A549 (cell line): ENCODE measurements at regions not wholly inside any gene's neighbourhood (a gene's known extent, or its start where the extent isn't known, plus 50 kb on each side); places are given as distances from the start of the nearest gene placed in this dataset.

Experiments
- BHLHE40 ChIP-seq: IDR thresholded peaks from 2 replicates; pipeline ENCODE4 v1.6.1; 2012; ENCODE audit warnings: low read depth, low read length, inconsistent platforms
- CBX8 ChIP-seq: fragments of 200-600 bp; sonication (generic); IDR thresholded peaks from 2 replicates; pipeline ENCODE4 v1.6.1; 2016
- EP300 ChIP-seq, 2 experiments: fragments of >200 bp; sonication (Bioruptor Twin); formaldehyde crosslinking; IDR thresholded peaks; 2 replicates in 1 of 2; 3 replicates in 1 of 2; pipeline ENCODE4 v1.6.1; 2016 to 2017
- ESRRA ChIP-seq: fragments of 150-350 bp; IDR thresholded peaks from 2 replicates; pipeline ENCODE4 v1.6.1; 2014; ENCODE audit warnings: mild to moderate bottlenecking, low read length, borderline replicate concordance
- HOXA7 ChIP-seq: fragments of 250-450 bp; sonication (Bioruptor Pico); IDR thresholded peaks from 2 replicates; pipeline ENCODE4 v1.5.0; 2020; ENCODE audit warnings: mild to moderate bottlenecking, moderate library complexity
- JUNB ChIP-seq: fragments of >200 bp; sonication (Bioruptor Twin); formaldehyde crosslinking; IDR thresholded peaks from 2 replicates; pipeline ENCODE4 v1.6.1; 2016
- MAZ ChIP-seq: fragments of 150-350 bp; IDR thresholded peaks from 2 replicates; pipeline ENCODE4 v1.6.1; 2014; ENCODE audit warnings: antibody characterized with exemption, low read depth, low read length, borderline replicate concordance
- MYC ChIP-seq: IDR thresholded peaks from 2 replicates; pipeline ENCODE4 v1.6.1; 2012; ENCODE audit warnings: mild to moderate bottlenecking, inconsistent platforms, low read length, improper control_type of control experiment, borderline replicate concordance
- POLR2A ChIP-seq: IDR thresholded peaks from 2 replicates; pipeline ENCODE4 v1.6.1; 2012; ENCODE audit warnings: mild to moderate bottlenecking, low read length
- RAD21 ChIP-seq, 2 experiments: fragments of >200 bp in 1 of 2; sonication (Bioruptor Twin) in 1 of 2; formaldehyde crosslinking in 1 of 2; IDR thresholded peaks in 1 of 2; conservative IDR thresholded peaks in 1 of 2; 2 replicates in 1 of 2; 3 replicates in 1 of 2; pipeline ENCODE4 v1.6.1; 2012 to 2018; ENCODE audit warnings: inconsistent platforms in 1 of 2
- SREBF2 ChIP-seq: fragments of 450-650 bp; IDR thresholded peaks from 2 replicates; pipeline ENCODE4 v1.6.1; 2014; ENCODE audit warnings: mild to moderate bottlenecking, moderate library complexity
- TF ChIP-seq, protein P1 (sequence below): fragments of >200 bp; sonication (Bioruptor Twin); formaldehyde crosslinking; IDR thresholded peaks from 3 replicates; pipeline ENCODE4 v1.5.1; 2016
- TF ChIP-seq, protein P2 (sequence below): IDR thresholded peaks from 2 replicates; pipeline ENCODE4 v1.6.1; 2012
- TF ChIP-seq, protein P3 (sequence below): fragments of 450-650 bp; IDR thresholded peaks from 2 replicates; pipeline ENCODE4 v1.6.1; 2014; ENCODE audit warnings: antibody characterized with exemption

DNA sequence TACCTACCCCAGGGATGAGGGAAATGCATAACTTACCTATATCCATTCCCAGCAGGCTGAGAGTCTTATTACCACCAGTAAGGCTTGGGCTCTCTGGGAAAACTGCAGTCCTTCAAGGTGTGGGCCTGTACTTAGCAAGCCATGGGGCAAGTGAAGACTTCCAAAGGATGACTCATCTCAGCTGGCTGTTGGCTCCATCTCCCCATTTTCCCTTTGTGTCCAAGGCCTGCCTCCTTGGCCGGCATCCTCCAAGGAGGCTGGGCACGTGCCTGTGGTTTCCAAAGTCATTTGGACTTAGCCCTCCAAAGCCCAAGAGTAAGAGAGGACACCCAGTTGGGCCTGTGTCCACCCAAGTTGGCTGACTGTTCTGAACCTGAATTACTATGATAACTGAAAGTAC, 89.8 kb downstream of the TMEM100 start:
- TF ChIP-seq, protein P1, sequence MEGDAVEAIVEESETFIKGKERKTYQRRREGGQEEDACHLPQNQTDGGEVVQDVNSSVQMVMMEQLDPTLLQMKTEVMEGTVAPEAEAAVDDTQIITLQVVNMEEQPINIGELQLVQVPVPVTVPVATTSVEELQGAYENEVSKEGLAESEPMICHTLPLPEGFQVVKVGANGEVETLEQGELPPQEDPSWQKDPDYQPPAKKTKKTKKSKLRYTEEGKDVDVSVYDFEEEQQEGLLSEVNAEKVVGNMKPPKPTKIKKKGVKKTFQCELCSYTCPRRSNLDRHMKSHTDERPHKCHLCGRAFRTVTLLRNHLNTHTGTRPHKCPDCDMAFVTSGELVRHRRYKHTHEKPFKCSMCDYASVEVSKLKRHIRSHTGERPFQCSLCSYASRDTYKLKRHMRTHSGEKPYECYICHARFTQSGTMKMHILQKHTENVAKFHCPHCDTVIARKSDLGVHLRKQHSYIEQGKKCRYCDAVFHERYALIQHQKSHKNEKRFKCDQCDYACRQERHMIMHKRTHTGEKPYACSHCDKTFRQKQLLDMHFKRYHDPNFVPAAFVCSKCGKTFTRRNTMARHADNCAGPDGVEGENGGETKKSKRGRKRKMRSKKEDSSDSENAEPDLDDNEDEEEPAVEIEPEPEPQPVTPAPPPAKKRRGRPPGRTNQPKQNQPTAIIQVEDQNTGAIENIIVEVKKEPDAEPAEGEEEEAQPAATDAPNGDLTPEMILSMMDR: no peak
- TF ChIP-seq, protein P2, sequence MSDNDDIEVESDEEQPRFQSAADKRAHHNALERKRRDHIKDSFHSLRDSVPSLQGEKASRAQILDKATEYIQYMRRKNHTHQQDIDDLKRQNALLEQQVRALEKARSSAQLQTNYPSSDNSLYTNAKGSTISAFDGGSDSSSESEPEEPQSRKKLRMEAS: no peak
- TF ChIP-seq SREBF2 (no peak), POLR2A (no peak), EP300 (IDR thresholded peaks at IDR 0.05) (no peak), BHLHE40 (no peak), ESRRA (no peak), MYC (no peak), JUNB (no peak), MAZ (no peak), RAD21 (conservative IDR thresholded peaks at IDR 0.05 in 1 of 2, IDR thresholded peaks at IDR 0.05 in 1 of 2) (no peak), HOXA7 (CRISPR knock-in tag) (no peak), CBX8 (no peak)
- TF ChIP-seq, protein P3, sequence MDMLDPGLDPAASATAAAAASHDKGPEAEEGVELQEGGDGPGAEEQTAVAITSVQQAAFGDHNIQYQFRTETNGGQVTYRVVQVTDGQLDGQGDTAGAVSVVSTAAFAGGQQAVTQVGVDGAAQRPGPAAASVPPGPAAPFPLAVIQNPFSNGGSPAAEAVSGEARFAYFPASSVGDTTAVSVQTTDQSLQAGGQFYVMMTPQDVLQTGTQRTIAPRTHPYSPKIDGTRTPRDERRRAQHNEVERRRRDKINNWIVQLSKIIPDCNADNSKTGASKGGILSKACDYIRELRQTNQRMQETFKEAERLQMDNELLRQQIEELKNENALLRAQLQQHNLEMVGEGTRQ: no peak
